GM12865 (cell line): ENCODE measurements at regions not wholly inside any gene's neighbourhood (a gene's known extent, or its start where the extent isn't known, plus 50 kb on each side); places are given as distances from the start of the nearest gene placed in this dataset.

Source experiments
- DNase-seq: peaks from one replicate; pipeline ENCODE4 v3.0.0; 2010; ENCODE audit warnings: low read depth
- H3K4me3 ChIP-seq: 2 replicates; pipeline ENCODE4 v1.5.1; 2011; ENCODE audit warnings: mild to moderate bottlenecking, low read depth, low read length, control low read depth
- CTCF ChIP-seq: IDR thresholded peaks from 2 replicates; pipeline ENCODE4 v1.5.1; 2011; ENCODE audit warnings: low read length, control low read depth, low read depth, inconsistent platforms; ENCODE audit not compliant: insufficient read depth; ENCODE audit errors: missing control alignments

- TF ChIP-seq CTCF, result no peak
- no peak overlapping the region for H3K4me3 ChIP-seq
These were observed 209.8 kb upstream of the CTAGE1 start for GRCh38 chr18:22627506-22627905.

GRCh38 chr18:22628795-22629510 is 211.2 kb upstream of the CTAGE1 start:
- no peak for TF ChIP-seq CTCF
- H3K4me3 ChIP-seq, result no peak overlapping the region
- no peak for DNase-seq

More at GRCh38 chr18:22627506-22627905, 209.8 kb upstream of the CTAGE1 start:
- no peak for DNase-seq

GRCh38 chr18:22630980-22631379 is 213.3 kb upstream of the CTAGE1 start:
- TF ChIP-seq CTCF, result no peak
- H3K4me3 ChIP-seq, result no peak overlapping the region
- DNase-seq, result no peak

GRCh38 chr18:22632191-22632590 is 214.5 kb upstream of the CTAGE1 start:
- no peak for DNase-seq
- TF ChIP-seq CTCF, result no peak
- H3K4me3 ChIP-seq, result no peak overlapping the region

GRCh38 chr18:22634464-22634863 is 216.7 kb upstream of the CTAGE1 start:
- DNase-seq, result no peak
- no peak for TF ChIP-seq CTCF
- no peak overlapping the region for H3K4me3 ChIP-seq

- DNase-seq, result no peak
- H3K4me3 ChIP-seq, result no peak overlapping the region
- TF ChIP-seq CTCF, result no peak
These were observed 220.1 kb upstream of the CTAGE1 start for GRCh38 chr18:22637787-22638186.

- DNase-seq, result no peak
- no peak overlapping the region for H3K4me3 ChIP-seq
- TF ChIP-seq CTCF, result no peak
These were observed 221.3 kb upstream of the CTAGE1 start for GRCh38 chr18:22639026-22639463.
